NCI-H345 (cell line): ENCODE measurements at regions not wholly inside any gene's neighbourhood (a gene's known extent, or its start where the extent isn't known, plus 50 kb on each side); places are given as distances from the start of the nearest gene placed in this dataset.

Experiments
- DNase-seq: peaks from one replicate; lab custom pipeline; 2025; lab: John Stamatoyannopoulos, UW

DNA sequence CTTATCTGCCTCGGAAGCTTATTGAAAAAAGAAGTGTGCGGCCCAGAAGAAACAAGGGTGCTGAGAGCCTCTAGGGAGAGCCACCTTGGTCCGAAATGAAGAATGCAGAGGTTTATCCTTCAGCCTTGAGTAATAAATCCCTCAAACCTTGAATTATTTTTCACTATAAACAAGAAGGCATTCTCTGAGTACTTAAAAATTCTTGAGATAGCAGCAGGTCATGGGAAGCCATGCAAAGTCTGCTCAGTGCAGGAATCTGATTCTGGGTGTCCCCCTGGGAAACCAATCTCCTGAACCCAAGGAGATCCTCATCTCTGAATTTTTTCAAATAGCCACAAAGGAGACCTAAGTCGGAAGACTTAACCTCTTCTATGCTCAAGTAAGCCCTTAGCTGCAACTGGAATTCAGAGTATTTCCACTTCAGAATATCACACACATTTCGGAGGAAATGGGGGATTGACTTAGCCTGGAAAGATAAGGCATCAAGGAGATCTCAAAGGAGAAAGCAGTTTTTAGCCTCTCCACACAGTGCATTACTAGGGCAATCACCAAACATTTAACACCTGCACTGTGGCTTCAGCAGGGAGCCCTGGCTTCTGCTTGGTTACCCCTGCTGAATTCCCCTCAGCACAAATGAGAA lies 365.0 kb downstream of the ETS1 start:
- no peak for DNase-seq

DNA sequence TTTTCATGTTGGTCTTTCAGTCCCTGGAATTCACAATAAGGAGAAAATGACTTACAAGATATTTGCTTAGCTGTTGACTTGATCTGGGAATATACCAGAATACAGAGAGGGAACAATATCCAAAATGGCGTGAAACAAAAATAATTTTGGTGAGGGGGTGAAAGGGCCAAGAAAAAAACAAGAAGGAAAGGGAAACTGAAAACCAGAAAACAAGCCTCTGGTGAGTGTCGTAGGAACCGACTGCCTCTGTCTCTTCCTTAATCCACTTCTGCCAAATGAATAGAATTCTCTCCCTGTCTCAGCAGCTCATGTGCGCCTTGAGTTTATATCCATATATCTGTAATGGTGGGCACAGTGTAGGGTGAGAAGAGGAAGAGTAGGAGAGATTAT lies 367.6 kb downstream of the ETS1 start:
- DNase-seq = no peak

- DNase-seq = no peak
These were observed 371.2 kb downstream of the ETS1 start for GRCh38 chr11:128216198-128216597.

DNA sequence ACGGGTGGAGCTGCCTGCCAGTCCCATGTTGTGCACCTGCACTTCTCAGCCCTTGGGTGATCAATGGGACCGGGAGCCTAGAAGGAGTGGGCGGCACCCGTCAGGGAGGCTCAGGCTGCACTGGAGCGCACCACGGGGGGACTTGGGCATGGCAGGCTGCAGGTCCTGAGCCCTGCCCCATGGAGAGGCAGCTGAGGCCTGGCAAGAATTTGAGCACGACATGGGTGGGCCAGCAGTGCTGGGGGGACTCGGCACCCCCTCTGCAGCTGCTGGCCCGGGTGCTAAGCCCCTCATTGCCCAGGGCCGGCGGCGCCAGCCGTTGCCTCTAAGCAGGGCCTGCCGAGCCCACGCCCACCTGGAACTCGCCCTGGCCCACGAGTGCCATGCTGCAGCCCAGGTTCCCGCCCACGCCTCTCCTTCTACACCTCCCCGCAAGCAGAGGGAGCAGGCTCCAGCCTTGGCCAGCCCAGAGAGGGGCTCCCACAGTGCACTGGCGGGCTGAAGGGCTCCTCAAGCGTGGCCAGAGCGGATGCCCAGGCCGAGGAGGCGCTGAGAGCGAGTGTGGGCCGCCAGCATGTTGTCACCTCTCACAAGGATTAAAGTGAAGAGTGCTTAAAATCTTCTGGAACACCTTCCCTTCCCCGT lies 372.0 kb downstream of the ETS1 start:
- DNase-seq = no peak

- DNase-seq = no peak
These were observed 373.1 kb downstream of the ETS1 start for GRCh38 chr11:128214263-128214662.

- no peak for DNase-seq
These were observed 373.9 kb downstream of the ETS1 start for GRCh38 chr11:128213461-128213860.

DNA sequence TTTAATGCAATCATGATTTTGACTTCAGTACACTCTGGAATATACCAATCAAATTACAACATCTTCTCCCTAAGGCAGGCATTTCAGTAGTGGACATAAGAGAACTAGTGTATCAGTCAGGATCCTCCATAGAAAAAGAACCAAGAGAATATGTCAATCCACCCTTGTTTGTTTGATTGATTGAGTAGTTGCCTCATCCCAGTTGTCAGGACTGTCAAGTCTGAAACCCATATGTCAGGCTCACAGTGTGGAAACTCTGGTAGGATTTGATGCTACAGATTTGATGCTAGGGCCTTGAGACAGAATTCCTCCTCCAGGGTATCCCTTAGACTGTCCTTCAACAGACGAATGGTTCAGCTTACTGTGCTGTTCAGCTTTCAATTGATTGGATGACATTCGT lies 375.0 kb downstream of the ETS1 start:
- DNase-seq = no peak

- DNase-seq = peak; percentile 11
These were observed 377.0 kb downstream of the ETS1 start for GRCh38 chr11:128210148-128210940.

DNA sequence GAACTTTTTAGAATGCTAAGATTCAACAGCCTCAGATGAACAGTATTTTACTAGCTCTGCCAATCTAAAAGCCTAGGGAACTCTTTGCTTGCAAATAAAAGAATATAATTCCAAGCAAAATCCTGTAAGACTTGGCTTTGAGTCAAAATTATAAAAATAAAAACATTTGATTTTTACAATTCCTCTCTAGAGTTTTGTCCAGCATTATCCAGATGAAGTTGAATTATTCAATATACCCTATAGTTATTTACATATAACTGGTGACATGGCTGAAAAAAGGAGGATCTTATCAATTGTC lies 378.3 kb downstream of the ETS1 start:
- no peak for DNase-seq

DNA sequence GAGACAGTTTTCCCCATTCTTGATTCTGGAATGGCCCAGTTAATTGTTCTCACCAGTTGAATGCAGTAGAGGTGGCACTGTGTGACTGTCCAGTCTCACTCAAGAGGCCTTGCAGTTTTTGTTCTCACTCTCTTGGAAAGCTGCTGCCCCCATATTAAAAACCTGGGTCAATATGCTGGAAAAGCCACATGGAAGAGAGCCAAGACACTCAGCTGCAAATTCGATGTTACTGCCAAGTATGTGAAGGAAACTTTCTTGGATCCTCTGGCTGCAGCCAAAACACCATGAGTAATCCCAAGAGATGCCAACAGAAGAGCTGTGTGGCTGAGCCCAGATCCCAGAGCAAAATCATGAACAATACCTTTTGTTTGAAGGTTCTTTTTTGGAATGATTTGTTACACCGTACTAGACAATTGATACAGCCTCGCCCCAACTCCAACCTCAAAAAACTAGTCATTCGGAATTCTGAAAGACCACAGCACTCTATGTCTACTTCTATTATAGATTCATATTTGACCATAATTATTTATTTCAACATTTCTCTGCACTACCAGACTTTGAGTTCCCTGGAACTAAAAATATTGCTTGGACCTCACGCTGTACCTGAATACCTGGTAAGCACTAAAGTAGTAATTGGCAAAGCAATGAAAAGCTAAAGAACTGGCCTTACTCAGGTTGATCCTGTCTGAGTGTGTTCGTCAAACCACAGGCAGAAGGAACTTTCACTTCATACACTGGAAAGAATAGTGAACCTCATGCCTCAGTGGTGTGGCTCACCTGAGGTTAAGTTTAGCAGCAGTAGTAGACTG lies 378.8 kb downstream of the ETS1 start:
- DNase-seq = no peak

DNA sequence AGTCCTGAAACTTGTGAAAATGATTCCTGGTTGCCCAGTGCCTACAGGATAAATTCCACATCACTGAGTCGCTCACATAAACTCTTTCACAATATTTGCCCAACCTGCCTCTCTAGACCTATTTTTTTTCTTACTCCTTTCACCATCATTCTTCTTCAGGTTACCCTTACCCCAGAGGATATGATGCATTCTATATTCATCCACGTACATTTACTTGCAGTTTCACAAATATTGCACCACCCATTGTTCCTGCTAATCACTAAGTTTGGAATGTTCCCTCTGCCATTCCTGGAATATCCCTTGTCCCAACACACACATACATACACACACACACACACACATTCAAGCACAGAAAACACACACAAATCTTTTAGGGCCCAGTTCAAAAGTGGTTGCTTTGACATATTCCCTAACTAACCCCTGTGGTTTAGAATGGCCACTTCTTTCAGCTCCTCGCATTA lies 379.5 kb downstream of the ETS1 start:
- DNase-seq = no peak

DNA sequence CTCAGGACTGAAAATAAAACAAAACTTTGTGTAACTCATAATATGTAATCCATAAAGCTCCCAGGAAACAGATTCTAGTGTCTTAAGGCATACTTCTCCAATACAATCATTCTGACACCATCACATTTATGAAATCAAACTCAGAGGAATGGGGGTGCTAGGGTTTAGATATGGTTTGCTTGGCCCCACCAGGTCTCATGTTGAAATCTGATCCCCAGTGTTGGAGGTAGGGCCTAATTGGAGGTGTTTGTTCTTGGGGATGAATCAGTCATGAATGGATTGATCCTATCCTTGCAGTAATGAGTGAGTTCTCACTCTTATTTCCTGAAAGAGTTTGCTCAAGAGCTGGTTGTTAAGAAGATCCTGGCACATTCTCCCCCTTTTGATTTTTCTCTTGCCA lies 380.9 kb downstream of the ETS1 start:
- no peak for DNase-seq

DNA sequence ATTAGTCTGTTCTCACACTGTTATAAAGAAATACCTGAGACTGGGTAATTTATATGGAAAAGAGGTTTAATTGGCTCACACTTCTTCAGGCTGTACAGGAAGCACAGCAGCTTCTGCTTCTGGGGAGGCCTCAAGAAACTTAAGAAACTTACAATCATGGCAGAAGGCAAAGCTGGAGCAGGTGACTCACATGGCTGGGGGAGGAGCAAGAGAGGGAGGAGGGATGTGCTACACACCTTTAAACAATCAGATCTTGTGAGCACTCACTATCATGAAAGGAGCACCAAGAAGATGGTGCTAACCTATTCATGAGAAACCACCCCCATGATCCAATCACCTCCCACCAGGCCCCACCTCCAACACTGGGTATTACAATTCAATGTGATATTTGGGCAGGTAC lies 381.6 kb downstream of the ETS1 start:
- DNase-seq = no peak

- no peak for DNase-seq
These were observed 382.5 kb downstream of the ETS1 start for GRCh38 chr11:128204898-128205297.

DNA sequence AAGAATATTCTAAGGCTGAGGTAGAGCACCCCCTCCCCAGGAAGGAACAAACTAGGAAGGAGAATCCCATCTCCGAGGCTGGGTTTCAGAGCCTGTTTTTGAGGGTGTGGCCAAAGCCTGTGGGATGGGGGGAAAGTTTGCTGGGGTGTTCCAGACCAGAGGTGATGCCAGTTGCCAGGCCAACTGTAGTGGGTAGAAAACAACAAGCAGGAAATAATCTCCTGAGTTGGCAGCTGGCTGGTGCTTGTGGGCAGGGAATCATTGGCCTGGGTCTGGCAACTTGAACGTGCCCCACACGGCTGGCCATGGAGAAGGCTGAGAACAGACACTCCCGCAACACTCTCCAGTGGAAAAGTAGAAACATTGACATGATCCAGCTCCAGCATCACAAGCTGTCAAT lies 385.6 kb downstream of the ETS1 start:
- no peak for DNase-seq

- DNase-seq = no peak
These were observed 386.3 kb downstream of the ETS1 start for GRCh38 chr11:128201009-128201408.

DNA sequence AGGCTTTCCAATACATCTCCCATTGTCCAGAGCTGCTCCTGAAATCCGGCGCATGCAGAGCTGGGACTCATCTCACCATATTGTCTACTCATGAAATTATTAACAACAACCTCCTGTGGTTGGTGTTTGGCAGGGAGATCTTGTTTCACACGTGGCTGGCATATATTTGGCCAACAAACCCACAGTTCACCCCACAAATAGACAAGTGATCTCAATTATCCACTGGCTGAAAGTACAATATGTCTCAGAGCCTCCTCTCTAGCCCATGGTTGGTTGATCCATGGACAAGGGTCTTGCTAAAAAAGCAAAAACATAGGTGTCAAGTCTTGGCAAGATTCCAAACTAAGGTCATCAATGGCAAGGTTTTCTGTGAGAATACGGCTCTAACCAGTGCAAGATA lies 386.9 kb downstream of the ETS1 start:
- no peak for DNase-seq

DNA sequence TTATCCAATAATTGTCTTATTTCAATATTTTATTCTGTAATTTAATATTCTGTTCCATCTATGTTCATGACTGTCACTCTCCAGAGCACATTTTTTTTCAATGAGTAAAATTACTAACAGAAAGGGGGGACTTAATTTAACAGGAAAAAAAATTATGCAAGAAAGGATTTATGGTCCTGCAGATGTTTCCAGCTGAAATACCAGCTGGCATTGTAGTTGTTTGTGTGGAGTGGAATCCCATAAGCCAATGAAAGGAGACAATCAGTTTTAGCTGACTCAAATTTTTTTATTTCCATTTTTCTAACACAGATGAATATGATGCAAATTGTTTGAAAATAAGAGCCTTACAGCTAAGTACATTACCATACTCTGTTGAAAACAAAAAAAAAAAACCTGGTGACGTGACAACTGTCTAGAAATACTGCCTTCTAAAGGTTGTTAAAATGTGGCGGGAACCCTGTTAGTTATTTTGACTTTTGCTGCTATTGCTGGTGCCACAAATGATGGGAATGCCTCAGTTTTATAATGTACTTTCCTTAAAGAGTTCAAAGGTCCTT lies 389.1 kb downstream of the ETS1 start:
- no peak for DNase-seq

- DNase-seq = no peak
These were observed 391.1 kb downstream of the ETS1 start for GRCh38 chr11:128196235-128196634.

DNA sequence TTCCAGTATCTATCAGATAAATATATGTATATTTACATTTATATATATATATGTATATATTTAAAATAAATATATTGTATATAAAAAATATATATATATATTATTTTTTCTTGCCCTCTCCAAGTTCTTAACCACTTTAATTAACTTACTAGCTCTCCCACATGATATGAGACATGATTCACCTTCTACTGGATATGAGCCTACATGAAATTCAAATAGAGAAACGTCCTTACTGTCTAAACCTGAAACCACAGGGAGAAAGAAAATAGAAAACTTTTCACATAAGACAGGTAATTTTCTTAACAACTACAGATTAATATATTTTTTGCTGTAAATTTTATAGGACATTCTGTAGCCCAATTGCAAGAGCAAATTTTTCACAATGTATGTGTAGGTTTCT lies 391.6 kb downstream of the ETS1 start:
- no peak for DNase-seq

- DNase-seq = no peak
These were observed 392.2 kb downstream of the ETS1 start for GRCh38 chr11:128195057-128195751.

GRCh38 chr11:128194216-128194615 lies 393.1 kb downstream of the ETS1 start:
- no peak for DNase-seq
